Midbrain (tissue), 1 donor: ENCODE measurements at regions not wholly inside any gene's neighbourhood (a gene's known extent, or its start where the extent isn't known, plus 50 kb on each side); places are given as distances from the start of the nearest gene placed in this dataset.
A peak's percentile ranks its signal among the peaks of the same experiment; 100 is the strongest.
"Not testable (repeated sequence)": the region's sequence is repeated elsewhere in the genome, so short reads cannot be mapped to it uniquely, and the experiment has no call there.

Experiments used
- DNase-seq: peaks from one replicate; lab custom pipeline; 2025; lab: John Stamatoyannopoulos, UW

DNA sequence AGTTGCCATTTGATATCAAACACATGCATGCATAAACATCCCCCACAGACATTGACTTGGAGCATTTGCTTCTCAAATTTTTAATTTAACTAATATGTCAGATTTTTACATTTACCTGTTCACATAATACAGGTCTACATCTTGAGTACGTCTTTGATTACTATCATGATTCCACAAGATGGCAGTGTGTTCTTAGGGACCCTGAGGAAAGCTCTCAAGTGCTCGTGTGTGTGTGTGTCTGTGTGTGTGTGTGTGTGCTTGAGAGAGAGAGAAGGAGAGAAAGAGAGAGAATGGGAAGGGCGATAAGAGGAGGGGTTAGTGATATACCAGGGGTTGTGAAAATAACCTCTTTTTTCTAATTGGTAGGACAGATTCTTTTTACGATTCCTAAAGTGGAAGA lies 167.1 kb upstream of the OR4E1 start:
- DNase-seq, result no peak

- no peak for DNase-seq
These were observed 160.2 kb upstream of the OR4E1 start for GRCh38 chr14:21833836-21834235.

- DNase-seq, result no peak
These were observed 152.2 kb upstream of the OR4E1 start for GRCh38 chr14:21825845-21826244.

DNA sequence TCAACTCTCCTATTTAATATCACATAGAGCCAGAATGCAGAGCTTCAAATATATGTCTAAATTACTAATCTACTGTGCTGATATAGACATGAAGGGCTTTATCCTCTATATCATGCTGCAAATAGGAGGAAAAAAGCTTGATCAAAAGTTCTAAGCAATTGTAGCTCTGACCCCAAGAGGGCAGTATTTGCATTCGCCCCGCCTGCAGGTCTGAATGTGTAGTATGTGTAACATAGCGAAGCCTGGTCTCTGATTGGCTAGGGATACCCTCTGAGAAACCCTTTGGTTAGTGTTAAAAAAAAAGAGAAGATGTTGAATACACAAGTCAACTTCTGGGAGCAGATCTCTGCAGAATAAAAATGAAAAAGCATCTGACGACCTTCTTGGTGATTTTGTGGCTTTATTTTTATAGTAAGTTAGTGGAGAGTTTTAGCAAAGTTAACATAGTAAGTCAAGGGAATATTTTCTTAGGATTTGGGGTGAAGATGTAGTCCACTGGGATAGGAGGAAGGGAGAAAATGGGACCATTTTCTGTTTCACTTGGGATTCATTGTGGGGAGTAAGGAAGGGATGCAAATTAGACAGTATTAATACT lies 151.6 kb upstream of the OR4E1 start:
- DNase-seq, result no peak

- DNase-seq, result no peak
These were observed 148.5 kb upstream of the OR4E1 start for GRCh38 chr14:21822109-21822508.

DNA sequence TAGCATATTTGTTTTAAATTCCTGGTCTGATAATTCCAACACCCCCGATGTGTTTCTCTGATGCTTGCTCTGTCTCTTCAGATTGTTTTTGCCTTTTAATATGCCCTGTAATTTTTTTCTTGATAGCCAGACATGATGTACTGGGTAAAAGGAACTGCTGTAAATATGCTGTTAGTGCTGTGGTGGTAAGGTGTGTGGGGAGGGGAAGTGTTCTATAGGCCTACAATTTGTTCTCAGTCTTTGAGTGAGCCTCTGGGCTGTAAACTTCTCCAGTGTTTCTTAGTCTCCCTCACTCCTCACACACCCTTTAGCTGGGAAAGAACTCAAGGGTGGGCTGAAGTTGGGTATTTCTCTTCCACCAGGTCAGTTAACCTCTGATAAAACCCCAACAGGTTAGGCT lies 147.0 kb upstream of the OR4E1 start:
- no peak for DNase-seq

DNA sequence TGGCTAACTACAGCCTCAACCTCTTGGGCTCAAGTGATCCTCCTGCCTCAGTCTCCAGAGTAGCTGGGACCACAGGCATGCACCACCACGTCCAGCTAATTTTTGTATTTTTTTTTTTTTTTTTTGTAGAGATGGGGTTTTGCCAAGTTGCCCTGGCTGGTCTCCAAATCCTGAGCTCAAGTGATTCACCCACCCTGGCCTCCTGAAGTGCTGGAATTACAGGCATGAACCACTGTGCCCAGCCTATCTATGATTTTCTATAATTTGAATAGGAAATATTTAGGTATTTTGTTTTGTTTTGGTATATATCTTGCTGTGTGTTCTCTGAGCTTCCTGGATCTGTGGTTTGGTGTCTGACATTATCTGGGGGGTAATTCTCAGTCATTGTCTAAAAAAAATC lies 146.3 kb upstream of the OR4E1 start:
- DNase-seq, result not testable (repeated sequence)

- DNase-seq, result not testable (repeated sequence)
These were observed 143.4 kb upstream of the OR4E1 start for GRCh38 chr14:21817010-21817409.

GRCh38 chr14:21807975-21808374 lies 134.4 kb upstream of the OR4E1 start:
- DNase-seq, result no peak

- DNase-seq, result no peak
These were observed 131.4 kb upstream of the OR4E1 start for GRCh38 chr14:21804981-21805380.

DNA sequence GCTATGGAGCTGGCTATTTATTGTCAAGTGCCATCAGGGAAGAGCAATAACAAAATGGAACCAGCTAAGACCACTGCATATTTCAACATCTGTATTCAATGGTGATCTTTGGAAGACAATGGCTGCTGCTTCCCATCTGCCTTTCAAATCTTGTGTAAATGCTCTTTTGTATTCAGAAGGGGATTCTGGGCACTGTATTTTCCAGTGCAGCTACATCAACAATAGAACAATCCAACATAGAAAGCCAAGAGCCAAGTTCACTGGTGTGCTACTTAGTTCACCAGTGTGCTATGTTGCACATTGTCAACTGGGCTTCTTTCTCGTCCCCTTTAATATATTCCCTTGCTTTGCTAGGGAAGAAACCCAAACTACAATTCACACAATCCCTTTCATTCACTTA lies 128.8 kb upstream of the OR4E1 start:
- peak; percentile 28 for DNase-seq

GRCh38 chr14:21796916-21797315 lies 123.3 kb upstream of the OR4E1 start:
- no peak for DNase-seq

GRCh38 chr14:21795456-21795855 lies 121.8 kb upstream of the OR4E1 start:
- DNase-seq, result no peak

GRCh38 chr14:21791749-21792148 lies 118.1 kb upstream of the OR4E1 start:
- DNase-seq, result no peak

DNA sequence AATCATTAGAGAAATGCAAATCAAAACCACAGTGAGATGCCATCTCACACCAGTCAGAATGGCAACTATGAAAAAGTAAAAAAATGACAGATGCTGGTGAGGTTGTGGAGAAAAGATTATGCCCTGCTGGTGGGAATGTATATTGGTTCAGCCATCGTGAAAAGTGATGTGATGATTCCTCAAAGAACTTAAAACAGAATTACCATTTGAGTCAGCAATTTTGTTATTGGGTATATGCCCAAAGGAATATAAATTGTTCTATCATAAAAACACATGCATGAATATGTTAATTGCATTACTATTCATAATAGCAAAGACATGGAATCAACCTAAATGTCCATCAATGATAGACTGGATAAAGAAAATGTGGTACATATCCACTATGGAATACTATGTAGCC lies 115.1 kb upstream of the OR4E1 start:
- not testable (repeated sequence) for DNase-seq

DNA sequence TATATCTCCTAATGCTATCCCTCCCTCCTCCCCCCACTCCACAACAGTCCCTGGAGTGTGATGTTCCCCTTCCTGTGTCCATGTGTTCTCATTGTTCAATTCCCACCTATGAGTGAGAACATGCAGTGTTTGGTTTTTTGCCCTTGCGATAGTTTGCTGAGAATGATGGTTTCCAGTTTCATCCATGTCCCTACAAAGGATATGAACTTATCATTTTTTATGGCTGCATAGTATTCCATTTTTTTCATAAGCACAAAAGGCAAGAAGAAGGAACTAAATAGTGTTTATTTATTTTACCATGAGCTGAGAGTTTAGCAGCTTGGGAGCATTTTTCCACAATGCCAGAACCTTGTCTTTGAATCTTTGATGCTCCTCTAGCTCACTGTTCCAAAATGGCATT lies 113.6 kb upstream of the OR4E1 start:
- DNase-seq, result not testable (repeated sequence)

GRCh38 chr14:21781543-21781942 lies 107.9 kb upstream of the OR4E1 start:
- no peak for DNase-seq

DNA sequence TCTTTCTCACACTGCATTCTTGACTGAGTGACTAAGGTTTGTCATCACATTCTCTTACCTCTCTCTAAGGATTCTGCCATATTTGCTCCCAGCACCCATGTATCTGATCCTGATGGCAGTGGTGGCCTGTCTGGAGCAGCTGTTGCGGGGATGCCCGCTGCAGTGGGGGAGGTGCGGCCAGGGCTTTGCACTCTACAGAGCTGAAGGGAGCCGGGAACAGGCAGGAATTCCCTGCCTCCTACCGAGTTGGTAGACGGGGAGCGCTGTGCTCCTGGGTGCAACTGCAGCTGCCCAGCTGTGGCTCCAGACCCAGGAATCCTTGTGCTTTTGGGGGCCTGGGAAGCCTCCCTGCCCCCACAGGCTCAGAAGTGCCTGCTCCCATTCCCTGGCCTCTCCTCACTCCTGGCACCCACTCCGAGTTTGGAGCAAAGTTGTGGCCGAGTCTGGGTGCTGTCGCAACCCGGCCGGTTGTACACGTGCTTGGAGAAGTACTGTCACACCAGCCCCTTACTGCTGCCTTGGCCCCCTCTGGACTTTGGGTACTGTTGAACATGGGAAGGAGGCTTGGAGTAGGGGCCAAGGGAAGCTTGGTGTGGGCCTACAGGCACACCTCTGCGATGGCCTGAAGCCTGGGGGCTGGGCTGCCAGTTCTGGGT lies 106.9 kb upstream of the OR4E1 start:
- DNase-seq, result no peak

DNA sequence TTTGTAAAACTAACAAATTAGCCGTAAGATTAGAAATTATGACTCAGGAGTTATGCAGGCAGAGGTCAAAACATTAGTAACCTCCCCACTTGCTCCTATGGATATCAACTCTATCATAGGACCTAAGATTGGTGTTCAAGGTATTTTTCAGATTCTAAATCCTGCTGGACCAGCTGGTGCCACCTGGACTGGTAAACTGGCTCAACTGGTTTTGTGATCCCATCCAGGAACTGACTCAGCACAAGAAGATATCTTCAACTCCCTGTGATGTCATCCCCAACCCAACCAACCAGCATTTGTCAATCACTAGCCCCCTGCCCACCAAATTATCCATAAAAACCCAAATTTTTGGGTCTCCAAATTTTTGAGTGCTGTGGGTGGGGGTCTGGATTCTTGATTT lies 98.1 kb upstream of the OR4E1 start:
- DNase-seq, result no peak

- DNase-seq, result no peak
These were observed 95.2 kb upstream of the OR4E1 start for GRCh38 chr14:21768875-21769257.

- peak; percentile 19 for DNase-seq
These were observed 94.7 kb upstream of the OR4E1 start for GRCh38 chr14:21768116-21768874.

- DNase-seq, result not testable (repeated sequence)
These were observed 86.7 kb upstream of the OR4E1 start for GRCh38 chr14:21760360-21760759.

DNA sequence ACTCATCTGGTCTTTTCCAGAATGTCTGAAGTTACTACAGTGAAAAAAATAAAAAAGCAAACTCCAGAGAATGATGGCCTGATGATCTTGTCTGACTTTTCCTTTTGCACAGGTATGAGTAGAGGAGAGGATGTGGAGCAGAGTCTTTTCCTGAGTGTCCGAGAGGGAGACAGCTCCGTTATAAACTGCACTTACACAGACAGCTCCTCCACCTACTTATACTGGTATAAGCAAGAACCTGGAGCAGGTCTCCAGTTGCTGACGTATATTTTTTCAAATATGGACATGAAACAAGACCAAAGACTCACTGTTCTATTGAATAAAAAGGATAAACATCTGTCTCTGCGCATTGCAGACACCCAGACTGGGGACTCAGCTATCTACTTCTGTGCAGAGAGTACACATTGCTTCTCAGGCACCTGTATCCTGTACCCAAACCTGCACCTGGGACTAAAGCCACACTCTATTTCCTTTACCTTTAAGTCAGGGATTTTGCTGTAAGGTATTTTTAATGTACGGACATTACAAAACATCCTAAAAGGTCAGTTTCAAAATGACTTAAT lies 75.8 kb upstream of the OR4E1 start:
- DNase-seq, result no peak
